Keratinocyte (primary cell): ENCODE measurements at regions not wholly inside any gene's neighbourhood (a gene's known extent, or its start where the extent isn't known, plus 50 kb on each side); places are given as distances from the start of the nearest gene placed in this dataset.

Experiments used
- DNase-seq: peaks from one replicate; pipeline ENCODE4 v3.0.0-alpha.2; 2011; ENCODE audit warnings: low read depth, missing footprints, low spot score
- FAIRE-seq: peaks from 2 replicates; lab custom pipeline; 2011; peaks lifted over from hg19 to GRCh38; lab: Jason Lieb, UNC
- H2AFZ ChIP-seq: 2 replicates; pipeline ENCODE4 v1.6.0; 2012; ENCODE audit warnings: low read length, control low read depth, inconsistent platforms; ENCODE audit not compliant: control insufficient read depth
- H3K27ac ChIP-seq: 2 replicates; pipeline ENCODE4 v1.5.1; 2011; ENCODE audit warnings: low read length; ENCODE audit not compliant: control insufficient read depth, insufficient read depth
- H3K27me3 ChIP-seq: 3 replicates; pipeline ENCODE4 v1.6.0; 2011; ENCODE audit warnings: low read length; ENCODE audit not compliant: control insufficient read depth, insufficient read depth; ENCODE audit errors: extremely low read depth
- H3K36me3 ChIP-seq, 2 experiments: 2 replicates in 1 of 2; 3 replicates in 1 of 2; pipeline ENCODE4 v1.5.1; 2011; ENCODE audit warnings: low read length in 2 of 2, mild to moderate bottlenecking in 1 of 2; ENCODE audit not compliant: control insufficient read depth in 2 of 2, insufficient read depth in 2 of 2; ENCODE audit errors: extremely low read depth in 1 of 2
- H3K4me1 ChIP-seq: 3 replicates; pipeline ENCODE4 v1.5.1; 2011; ENCODE audit warnings: low read length; ENCODE audit not compliant: control insufficient read depth, insufficient read depth; ENCODE audit errors: extremely low read depth
- H3K4me2 ChIP-seq: 3 replicates; pipeline ENCODE4 v1.6.0; 2011; ENCODE audit warnings: low read depth, low read length; ENCODE audit not compliant: control insufficient read depth, insufficient read depth; ENCODE audit errors: extremely low read depth
- H3K4me3 ChIP-seq, 3 experiments: fragments of 200-600 bp in 1 of 3; sonication (generic) in 1 of 3; 2 replicates in 2 of 3; 3 replicates in 1 of 3; pipeline ENCODE4 v1.5.1; 2011 to 2016; ENCODE audit warnings: low read length in 3 of 3, mild to moderate bottlenecking in 3 of 3, control low read depth in 2 of 3, inconsistent platforms in 1 of 3, low read depth in 1 of 3, mixed read lengths in 1 of 3, mixed run types in 1 of 3, moderate library complexity in 1 of 3; ENCODE audit not compliant: control insufficient read depth in 2 of 3, insufficient read depth in 2 of 3; ENCODE audit errors: extremely low read depth in 1 of 3
- H3K79me2 ChIP-seq: 2 replicates; pipeline ENCODE4 v1.6.0; 2012; ENCODE audit warnings: low read length; ENCODE audit not compliant: control insufficient read depth, insufficient read depth
- H3K9ac ChIP-seq: 3 replicates; pipeline ENCODE4 v1.6.0; 2011; ENCODE audit warnings: low read length; ENCODE audit not compliant: control insufficient read depth, insufficient read depth; ENCODE audit errors: extremely low read depth
- H3K9me1 ChIP-seq: 3 replicates; pipeline ENCODE4 v1.6.0; 2011; ENCODE audit warnings: low read length; ENCODE audit not compliant: control insufficient read depth, insufficient read depth; ENCODE audit errors: extremely low read depth
- H3K9me3 ChIP-seq: 2 replicates; pipeline ENCODE4 v1.5.1; 2012; ENCODE audit warnings: low read depth, low read length; ENCODE audit not compliant: control insufficient read depth
- H4K20me1 ChIP-seq: 3 replicates; pipeline ENCODE4 v1.6.0; 2011; ENCODE audit warnings: low read length; ENCODE audit not compliant: control insufficient read depth, insufficient read depth; ENCODE audit errors: extremely low read depth
- CTCF ChIP-seq, 3 experiments: IDR thresholded peaks in 1 of 3; conservative IDR thresholded peaks in 1 of 3; optimal IDR thresholded peaks in 1 of 3; 2 replicates in 2 of 3; 3 replicates in 1 of 3; pipeline versions ENCODE3 to v1.5.1; 2011; ENCODE audit warnings: low read length in 3 of 3, mild to moderate bottlenecking in 3 of 3, moderate library complexity in 2 of 3, control low read depth in 1 of 3, inconsistent platforms in 1 of 3; ENCODE audit not compliant: insufficient read depth in 2 of 3; ENCODE audit errors: extremely low read depth in 1 of 3
- EZH2 ChIP-seq: IDR thresholded peaks from one replicate; pipeline ENCODE4 v1.6.1; 2012; ENCODE audit warnings: inconsistent platforms, mild to moderate bottlenecking, low read length, moderate library complexity
- dilution Hi-C: fragments of 300-500 bp; cut with MboI; formaldehyde crosslinking; loops from one replicate; pipeline ENCODE4 v1.7.0; 2020; ENCODE audit warnings: low sequenced_read_pairs; ENCODE audit not compliant: extremely low pct_ligation_motif_present

- Histone ChIP-seq H3K4me3 (no peak overlapping the region), H3K27ac (no peak overlapping the region), H3K4me2 (no peak overlapping the region), H3K4me1 (no peaks in the 10 kb centered on the region), H2AFZ (no peak overlapping the region), H4K20me1 (no peaks in the 10 kb centered on the region), H3K9ac (no peak overlapping the region), H3K9me3 (no peaks in the 10 kb centered on the region), H3K9me1 (no peaks in the 10 kb centered on the region), H3K36me3 (no peaks in the 10 kb centered on the region), H3K79me2 (no peaks in the 10 kb centered on the region), H3K27me3 (peaks cover 6% of the 10 kb centered on the region)
- TF ChIP-seq CTCF (optimal IDR thresholded peaks at IDR 0.05 in 1 of 3, IDR thresholded peaks at IDR 0.05 in 1 of 3, conservative IDR thresholded peaks at IDR 0.05 in 1 of 3; ENCODE audit: extremely low read depth in 1 of 3, insufficient read depth in 2 of 3, low read length in 3 of 3) (no peak), EZH2 (no peak)
- no peak for DNase-seq
- no peak for FAIRE-seq
- dilution Hi-C loops: no loop called here
Measured at GRCh38 chr11:19466314-19466713, 225.6 kb upstream of the E2F8 start.

DNA sequence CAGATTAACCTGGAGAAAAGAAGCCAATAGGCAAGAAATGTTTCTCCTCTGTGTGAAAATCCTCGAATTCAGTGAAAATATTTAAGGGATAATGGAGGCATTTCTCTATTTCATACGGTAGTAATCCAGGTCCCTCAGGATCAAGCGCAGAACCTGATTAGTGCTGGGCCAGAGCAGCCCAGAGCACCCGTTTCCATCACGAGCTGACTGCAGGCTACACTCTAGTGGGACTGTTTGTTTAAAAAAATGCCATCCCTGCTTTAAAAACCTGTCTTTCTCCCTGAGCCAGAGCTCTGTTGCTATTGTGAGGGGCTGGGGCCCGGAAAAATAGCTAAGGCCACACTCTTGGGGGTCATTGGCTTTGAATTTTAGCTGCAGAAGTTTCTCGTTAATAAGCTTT, 223.2 kb upstream of the E2F8 start:
- no peaks in the 10 kb centered on the region for H3K9me3 ChIP-seq
- no peaks in the 10 kb centered on the region for H3K79me2 ChIP-seq
- no peaks in the 10 kb centered on the region for H3K4me1 ChIP-seq
- no peak overlapping the region for H3K9ac ChIP-seq
- peaks cover 12% of the 10 kb centered on the region for H3K27me3 ChIP-seq
- H3K4me3 ChIP-seq: no peak overlapping the region
- TF ChIP-seq CTCF (optimal IDR thresholded peaks at IDR 0.05 in 1 of 3, IDR thresholded peaks at IDR 0.05 in 1 of 3, conservative IDR thresholded peaks at IDR 0.05 in 1 of 3; ENCODE audit: extremely low read depth in 1 of 3, insufficient read depth in 2 of 3, low read length in 3 of 3) (no peak), EZH2 (no peak)
- DNase-seq (no peak), FAIRE-seq (no peak)
- no peaks in the 10 kb centered on the region for H4K20me1 ChIP-seq
- dilution Hi-C loops: no loop called here
- H2AFZ ChIP-seq: no peak overlapping the region
- no peaks in the 10 kb centered on the region for H3K36me3 ChIP-seq
- H3K4me2 ChIP-seq: no peak overlapping the region
- no peak overlapping the region for H3K27ac ChIP-seq
- no peaks in the 10 kb centered on the region for H3K9me1 ChIP-seq
